GM18951 (cell line): ENCODE measurements at regions not wholly inside any gene's neighbourhood (a gene's known extent, or its start where the extent isn't known, plus 50 kb on each side); places are given as distances from the start of the nearest gene placed in this dataset.
"Not testable (repeated sequence)": the region's sequence is repeated elsewhere in the genome, so short reads cannot be mapped to it uniquely, and the experiment has no call there.

Experiments used
- POLR2A ChIP-seq: IDR thresholded peaks from 4 replicates; pipeline ENCODE4 v1.6.1; 2011; ENCODE audit warnings: mild to moderate bottlenecking; ENCODE audit not compliant: insufficient read length, insufficient read depth; ENCODE audit errors: extremely low read depth
- in situ Hi-C: fragments of 300-500 bp; cut with MboI; formaldehyde crosslinking; loops from one replicate; pipeline ENCODE4 v1.12.0; 2022; ENCODE audit warnings: low sequenced_read_pairs, mixed read lengths, inconsistent platforms; ENCODE audit not compliant: unreplicated experiment

DNA sequence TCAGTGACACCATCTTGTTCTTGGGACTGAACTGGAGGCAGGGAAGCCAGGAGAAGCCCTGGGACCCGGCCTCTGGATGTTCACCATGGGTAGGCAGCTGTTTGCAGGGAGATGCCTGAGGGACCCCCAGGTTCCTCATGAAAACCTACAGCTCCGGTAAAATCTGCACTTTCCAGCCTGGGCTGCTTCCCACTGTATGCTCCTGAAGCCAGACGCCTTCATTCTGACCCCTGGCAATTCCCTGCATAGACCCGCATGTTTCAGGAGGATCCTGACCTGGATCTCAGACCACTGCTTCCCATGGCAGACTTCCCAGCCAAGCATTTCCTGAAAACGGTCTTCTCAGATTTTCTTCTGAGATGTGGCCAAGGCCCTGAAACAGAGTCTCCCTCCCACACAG, 306.7 kb downstream of the PREX1 start:
- no peak for TF ChIP-seq POLR2A
- in situ Hi-C loops = no loop called here

GRCh38 chr20:48516196-48516595, 311.6 kb downstream of the PREX1 start:
- in situ Hi-C loops = loop anchor here (10.0 kb wide), 1 partner anchor 621 kb away; no protein-coding TSS in a partner anchor

DNA sequence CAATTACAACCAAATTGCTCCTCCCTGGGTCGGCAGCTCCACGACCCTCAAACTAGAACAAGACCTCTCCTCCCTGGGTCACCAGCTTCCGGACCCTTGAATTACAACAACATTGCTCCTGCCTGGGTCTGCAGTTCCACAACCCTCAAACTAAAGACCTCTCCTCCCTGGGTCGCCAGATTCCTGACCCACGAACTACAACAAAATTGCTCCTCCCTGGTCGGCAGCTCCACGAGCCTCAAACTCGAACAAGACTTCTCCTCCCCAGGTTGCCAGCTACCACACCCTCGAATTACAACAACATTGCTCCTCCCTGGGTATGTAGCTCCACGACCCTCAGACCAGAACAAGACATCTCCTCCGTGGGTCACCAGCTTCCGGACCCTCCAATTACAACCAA, 313.2 kb downstream of the PREX1 start:
- in situ Hi-C loops = loop anchor here (10.0 kb wide), 1 partner anchor 620 kb away; no protein-coding TSS in a partner anchor

DNA sequence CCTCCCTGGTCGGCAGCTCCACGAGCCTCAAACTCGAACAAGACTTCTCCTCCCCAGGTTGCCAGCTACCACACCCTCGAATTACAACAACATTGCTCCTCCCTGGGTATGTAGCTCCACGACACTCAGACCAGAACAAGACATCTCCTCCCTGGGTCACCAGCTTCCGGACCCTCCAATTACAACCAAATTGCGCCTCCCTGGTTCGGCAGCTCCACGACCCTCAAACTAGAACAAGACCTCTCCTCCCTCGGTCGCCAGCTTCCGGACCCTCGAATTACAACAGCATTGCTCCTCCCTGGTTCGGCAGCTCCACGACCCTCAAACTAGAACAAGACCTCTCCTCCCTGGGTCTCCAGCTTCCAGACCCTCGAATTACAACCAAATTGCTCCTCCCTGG, 315.3 kb downstream of the PREX1 start:
- in situ Hi-C loops = loop anchor here (10.0 kb wide), 1 partner anchor 618 kb away; no protein-coding TSS in a partner anchor

- in situ Hi-C loops = not testable (repeated sequence)
Observed at GRCh38 chr20:48505066-48505465, 322.7 kb downstream of the PREX1 start.

- in situ Hi-C loops = no loop called here
- no peak for TF ChIP-seq POLR2A
Observed at GRCh38 chr20:48503166-48503815, 324.5 kb downstream of the PREX1 start.

DNA sequence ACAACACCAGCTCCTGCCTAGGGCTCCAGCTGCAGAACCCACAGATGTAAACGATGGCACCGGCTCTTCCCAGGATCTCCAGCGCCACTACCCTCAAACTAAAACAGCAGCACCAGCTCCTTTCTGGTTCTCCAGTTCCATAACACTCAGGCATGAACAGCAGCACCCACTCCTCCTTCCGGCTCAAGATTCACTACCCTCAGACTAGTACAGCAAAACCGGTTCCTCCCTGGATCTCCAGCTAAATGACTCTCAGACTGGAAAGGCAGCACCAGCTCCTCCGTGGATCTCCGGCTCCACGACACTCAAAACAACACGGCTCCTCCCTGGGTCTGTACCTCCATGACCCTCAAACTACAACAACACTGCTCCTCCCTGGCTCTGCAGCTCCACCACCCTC, 325.0 kb downstream of the PREX1 start:
- TF ChIP-seq POLR2A = no peak
- in situ Hi-C loops = no loop called here

DNA sequence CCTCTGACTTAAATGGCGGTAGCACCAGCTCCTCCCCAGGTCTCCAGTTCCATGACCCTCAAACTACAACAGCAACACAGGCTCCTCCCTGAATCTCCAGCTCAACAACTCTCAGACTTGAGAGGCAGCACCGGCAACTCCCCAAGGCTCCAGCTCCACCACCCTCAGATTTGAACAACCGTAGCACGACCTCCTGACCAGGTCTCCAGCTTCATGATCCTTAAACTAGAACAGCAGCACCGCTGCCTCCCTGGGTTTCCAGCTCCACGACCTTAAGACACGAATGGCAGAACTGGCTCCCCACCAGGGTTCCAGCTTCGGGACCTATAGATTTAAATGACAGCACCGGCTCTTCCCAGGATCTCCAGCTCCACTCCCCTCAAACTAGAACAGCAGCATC, 325.8 kb downstream of the PREX1 start:
- in situ Hi-C loops = no loop called here
- TF ChIP-seq POLR2A = no peak

GRCh38 chr20:48500900-48501299, 326.9 kb downstream of the PREX1 start:
- in situ Hi-C loops = not testable (repeated sequence)

DNA sequence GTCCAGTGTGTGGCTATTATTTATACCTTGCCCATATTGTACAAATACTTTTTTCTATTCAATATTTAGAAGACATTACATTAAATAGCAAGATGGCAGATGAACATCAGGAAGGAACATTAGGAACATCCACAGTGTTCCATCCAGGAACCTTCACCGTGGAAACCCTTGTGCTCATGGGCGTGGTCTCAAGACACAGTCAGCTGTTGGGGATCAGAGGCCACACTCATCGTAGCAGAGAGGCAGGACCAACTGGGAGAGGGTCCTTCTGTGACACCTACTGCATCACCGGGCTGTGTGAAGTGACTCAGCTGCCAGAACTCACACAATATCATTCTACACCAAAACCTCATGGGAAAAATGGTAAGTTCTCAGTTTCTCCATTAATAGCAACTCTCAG, 328.9 kb downstream of the PREX1 start:
- in situ Hi-C loops = not testable (repeated sequence)

DNA sequence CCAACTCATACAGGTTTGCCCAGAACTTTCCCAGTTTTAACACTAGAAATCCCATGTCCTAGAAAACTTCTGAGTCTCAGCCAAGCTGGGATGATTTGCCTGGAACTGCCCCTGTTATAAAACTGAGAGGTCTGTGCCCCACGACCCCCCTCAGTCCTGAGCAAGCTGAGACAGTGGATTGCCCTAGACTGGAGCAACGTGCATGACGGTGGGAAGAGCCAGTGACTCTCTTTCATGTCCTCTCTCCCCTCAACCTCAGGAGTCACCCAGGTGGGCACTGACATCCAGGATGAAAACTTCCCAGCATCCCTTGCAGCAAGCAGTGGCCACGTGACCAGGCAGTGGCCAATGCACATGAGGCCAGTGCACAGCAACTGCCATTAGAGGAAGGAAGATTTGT, 329.7 kb downstream of the PREX1 start:
- in situ Hi-C loops = not testable (repeated sequence)

GRCh38 chr20:48493966-48494365, 333.8 kb downstream of the PREX1 start:
- TF ChIP-seq POLR2A = no peak
- in situ Hi-C loops = no loop called here

DNA sequence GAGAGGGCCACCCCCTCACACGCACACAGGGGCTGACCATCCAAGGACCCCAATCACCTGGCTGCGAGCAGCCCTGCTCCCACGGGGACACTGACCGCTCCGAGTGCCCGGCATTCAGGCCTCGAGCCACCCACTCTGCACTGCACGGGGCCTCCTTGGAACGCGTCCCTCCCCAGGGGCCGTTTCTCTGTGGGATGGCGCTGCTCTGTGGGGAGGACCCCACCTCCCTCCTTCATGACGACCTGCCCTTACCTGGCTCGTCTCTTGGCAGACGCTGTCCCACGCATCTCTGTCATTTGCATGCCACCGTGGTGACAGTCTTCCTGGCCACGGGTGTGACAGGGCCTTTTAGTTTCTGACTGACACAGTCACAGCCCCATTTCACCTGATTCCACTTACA, 334.5 kb downstream of the PREX1 start:
- in situ Hi-C loops = not testable (repeated sequence)

DNA sequence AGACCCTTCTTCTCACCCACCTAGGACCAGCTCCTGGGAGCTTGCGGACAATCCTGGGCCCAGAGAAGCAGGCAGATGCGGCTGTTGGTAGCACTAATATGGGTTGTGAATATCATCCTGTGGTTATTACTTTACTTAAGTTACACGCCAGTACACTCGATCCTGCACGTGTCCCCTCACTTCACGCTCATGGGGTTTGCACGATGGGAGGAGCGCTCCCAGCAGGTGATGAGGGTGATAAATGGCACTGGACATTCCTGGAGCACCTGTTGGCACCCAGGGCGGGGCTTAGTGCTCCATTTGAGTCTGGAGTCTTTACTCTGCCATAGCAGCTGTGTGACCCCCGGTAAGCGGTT, 335.1 kb downstream of the PREX1 start:
- in situ Hi-C loops = no loop called here
- no peak for TF ChIP-seq POLR2A

DNA sequence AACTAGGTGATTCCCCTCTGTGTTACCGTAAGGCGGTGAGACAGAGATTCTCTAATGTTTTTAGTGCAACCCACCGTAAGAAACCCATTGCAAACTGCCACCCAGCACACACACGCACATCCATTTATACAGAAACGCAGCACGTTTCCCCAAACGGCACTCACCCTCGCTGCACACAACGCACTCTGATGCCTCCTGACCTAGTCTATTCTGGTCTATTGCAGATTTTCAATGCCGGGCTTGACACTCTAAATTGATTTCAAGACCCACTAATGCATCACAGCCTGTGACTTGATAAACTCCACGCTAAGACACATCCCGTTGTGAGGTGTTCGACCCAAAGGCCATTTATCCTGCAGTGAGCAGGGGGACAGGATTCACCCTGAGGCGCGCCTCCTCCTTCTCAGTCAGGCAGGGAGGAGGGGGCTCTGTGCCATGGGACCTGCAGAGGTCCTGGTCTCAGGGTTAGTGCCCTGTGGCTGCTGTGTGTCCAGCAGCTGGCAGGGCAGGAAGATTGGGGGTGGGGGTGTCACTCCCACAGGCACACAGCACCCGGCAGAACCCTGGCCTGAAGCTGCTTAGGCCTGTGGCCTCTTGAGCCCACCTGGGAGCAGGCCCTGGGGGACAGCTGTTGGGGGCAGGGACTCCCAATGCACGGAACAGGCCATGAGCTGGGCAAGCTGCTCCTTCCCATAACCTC, 335.6 kb downstream of the PREX1 start:
- in situ Hi-C loops = no loop called here
- TF ChIP-seq POLR2A = no peak
